ENCODE measurements at regions not wholly inside any gene's neighbourhood (a gene's known extent, or its start where the extent isn't known, plus 50 kb on each side); places are given as distances from the start of the nearest gene placed in this dataset.

GRCh38 chr3:96449803-96450202, 364.6 kb upstream of the EPHA6 start:
- 20 to 30% methylated on average over 3 to 4 of the region's 4 CpGs for WGBS, 2 donors
- intact Hi-C loops (cut with DNase I) = no loop called here
- Histone ChIP-seq H3K27ac (no peak overlapping the region), H3K9me3 (no peaks in the 10 kb centered on the region), H3K36me3 (replicated peaks in 1 of 2; ENCODE audit: insufficient read depth in 1 of 2, low read depth in 2 of 2) (no peaks in the 10 kb centered on the region), H3K4me1 (no peaks in the 10 kb centered on the region), H3K4me3 (no peak overlapping the region), H3K27me3 (no peaks in the 10 kb centered on the region)
- TF ChIP-seq POLR2A (IDR thresholded peaks at IDR 0.05) = no peak
- TF ChIP-seq CTCF (IDR thresholded peaks at IDR 0.05) = no peak
- DNase-seq = no peak
- ATAC-seq = no peak

- intact Hi-C loops (cut with DNase I) = no loop called here
- Histone ChIP-seq H3K4me1 (no peaks in the 10 kb centered on the region), H3K36me3 (replicated peaks in 1 of 2; ENCODE audit: insufficient read depth in 1 of 2, low read depth in 2 of 2) (no peaks in the 10 kb centered on the region), H3K4me3 (no peak overlapping the region), H3K27ac (no peak overlapping the region), H3K27me3 (no peaks in the 10 kb centered on the region), H3K9me3 (no peaks in the 10 kb centered on the region)
- 83 to 85% methylated on average over 2 of the region's 2 CpGs for WGBS, 2 donors
- DNase-seq (no peak), ATAC-seq (no peak)
- TF ChIP-seq CTCF (IDR thresholded peaks at IDR 0.05) (no peak), POLR2A (IDR thresholded peaks at IDR 0.05) (no peak)
Observed at GRCh38 chr3:96450699-96451098, 363.7 kb upstream of the EPHA6 start.

GRCh38 chr3:96465521-96465920, 348.9 kb upstream of the EPHA6 start:
- H3K4me3 ChIP-seq = no peak overlapping the region
- no peaks in the 10 kb centered on the region for H3K27me3 ChIP-seq
- WGBS, 2 donors = 42 to 57% methylated on average over 2 of the region's 2 CpGs
- H3K36me3 ChIP-seq (replicated peaks in 1 of 2; ENCODE audit: insufficient read depth in 1 of 2, low read depth in 2 of 2) = no peaks in the 10 kb centered on the region
- H3K27ac ChIP-seq = no peak overlapping the region
- H3K4me1 ChIP-seq = no peaks in the 10 kb centered on the region
- H3K9me3 ChIP-seq = no peaks in the 10 kb centered on the region
- ATAC-seq (no peak), DNase-seq (no peak)
- TF ChIP-seq CTCF (IDR thresholded peaks at IDR 0.05) (no peak), POLR2A (IDR thresholded peaks at IDR 0.05) (no peak)
- intact Hi-C loops (cut with DNase I) = no loop called here

- no peaks in the 10 kb centered on the region for H3K4me1 ChIP-seq
- no peaks in the 10 kb centered on the region for H3K36me3 ChIP-seq (replicated peaks in 1 of 2; ENCODE audit: insufficient read depth in 1 of 2, low read depth in 2 of 2)
- TF ChIP-seq CTCF (IDR thresholded peaks at IDR 0.05) = no peak
- no peak for TF ChIP-seq POLR2A (IDR thresholded peaks at IDR 0.05)
- no peak overlapping the region for H3K27ac ChIP-seq
- no peak for DNase-seq
- no peaks in the 10 kb centered on the region for H3K9me3 ChIP-seq
- H3K4me3 ChIP-seq = no peak overlapping the region
- intact Hi-C loops (cut with DNase I) = no loop called here
- 62 to 70% methylated on average over 4 of the region's 4 CpGs for WGBS, 2 donors
- H3K27me3 ChIP-seq = no peaks in the 10 kb centered on the region
- ATAC-seq = no peak
Observed at GRCh38 chr3:96466441-96466840, 348.0 kb upstream of the EPHA6 start.

GRCh38 chr3:96467639-96468038, 346.8 kb upstream of the EPHA6 start:
- Histone ChIP-seq H3K36me3 (replicated peaks in 1 of 2; ENCODE audit: insufficient read depth in 1 of 2, low read depth in 2 of 2) (no peaks in the 10 kb centered on the region), H3K4me3 (no peak overlapping the region), H3K4me1 (no peaks in the 10 kb centered on the region), H3K27me3 (no peaks in the 10 kb centered on the region), H3K9me3 (no peaks in the 10 kb centered on the region), H3K27ac (no peak overlapping the region)
- DNase-seq (no peak), ATAC-seq (no peak)
- WGBS, 2 donors = 76 to 80% methylated on average over 8 of the region's 8 CpGs
- intact Hi-C loops (cut with DNase I) = no loop called here
- TF ChIP-seq CTCF (IDR thresholded peaks at IDR 0.05) = no peak
- TF ChIP-seq POLR2A (IDR thresholded peaks at IDR 0.05) = no peak

All from body of pancreas (tissue), 4 donors.